HG02763 (cell line): ENCODE measurements at regions not wholly inside any gene's neighbourhood (a gene's known extent, or its start where the extent isn't known, plus 50 kb on each side); places are given as distances from the start of the nearest gene placed in this dataset.
"Not testable (repeated sequence)": the region's sequence is repeated elsewhere in the genome, so short reads cannot be mapped to it uniquely, and the experiment has no call there.

Source experiments
- ATAC-seq: cut with Tn5 transposase; IDR thresholded peaks from one replicate; pipeline ENCODE4 v1.9.1; 2021; ENCODE audit warnings: mild to moderate bottlenecking, moderate library complexity; ENCODE audit not compliant: unreplicated experiment

- ATAC-seq = no peak
Measured at GRCh38 chr10:117781216-117781831, 238.8 kb downstream of the EMX2 start.

DNA sequence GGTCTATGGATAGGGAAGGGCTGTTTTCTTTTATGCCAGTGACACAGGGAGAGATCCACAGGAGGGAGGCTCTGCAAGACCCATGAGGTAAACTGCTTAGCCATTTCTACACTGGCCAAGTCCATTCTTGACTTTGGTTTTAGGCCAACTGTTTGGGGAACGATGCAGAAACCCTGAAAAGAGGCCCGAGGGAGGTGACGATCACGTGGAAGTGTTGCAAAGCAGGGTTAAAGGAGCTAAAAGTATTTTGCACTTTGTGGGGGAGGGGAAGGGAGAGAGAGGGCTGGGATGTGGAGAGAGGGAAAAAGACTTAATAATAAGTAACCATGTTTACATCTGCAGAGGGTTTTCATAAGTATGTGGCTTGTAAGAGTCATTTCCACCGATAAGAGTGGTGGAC is 239.7 kb downstream of the EMX2 start:
- no peak for ATAC-seq

- no peak for ATAC-seq
Measured at GRCh38 chr10:117783698-117784395, 241.3 kb downstream of the EMX2 start.

GRCh38 chr10:117784776-117785175 is 242.2 kb downstream of the EMX2 start:
- ATAC-seq = no peak

DNA sequence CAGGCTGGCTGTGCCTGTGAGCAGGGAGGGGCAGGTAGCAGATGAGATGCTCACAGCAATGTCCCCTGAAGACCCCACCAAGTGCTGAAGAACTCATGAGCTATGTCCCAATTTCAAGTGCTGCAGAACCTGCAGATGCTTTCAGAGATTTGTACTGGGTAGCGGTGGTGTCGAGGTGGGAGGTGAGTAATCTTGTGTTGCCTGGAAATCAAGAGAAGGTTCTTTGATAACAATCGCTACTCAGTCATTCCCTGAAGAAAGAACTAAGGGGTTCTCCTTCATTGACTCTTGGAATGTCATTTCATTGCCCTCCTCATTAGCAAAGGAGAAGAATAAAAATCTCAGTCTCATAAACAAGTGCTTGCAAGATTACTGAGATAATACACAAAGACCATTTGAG is 246.4 kb downstream of the EMX2 start:
- ATAC-seq = no peak

DNA sequence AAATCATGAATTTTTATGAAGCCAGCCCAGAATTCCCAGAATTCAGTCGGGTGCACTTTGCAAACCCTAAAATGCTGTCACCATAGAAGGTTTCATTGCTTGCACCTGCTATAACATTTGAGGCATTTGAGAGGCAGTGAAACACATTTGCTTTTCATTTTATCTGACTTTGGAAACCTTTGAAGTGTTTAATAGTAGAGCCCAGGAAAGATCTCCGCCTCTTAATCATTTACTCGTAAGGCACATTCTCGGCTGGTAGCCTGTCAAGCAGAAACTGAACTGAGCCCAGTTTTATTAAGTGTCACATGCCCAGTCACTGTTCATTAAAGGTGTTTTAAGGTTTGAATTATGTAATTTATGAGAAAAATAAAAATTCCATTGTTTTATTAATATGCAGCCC is 247.6 kb downstream of the EMX2 start:
- ATAC-seq = no peak

GRCh38 chr10:117790621-117791020 is 248.1 kb downstream of the EMX2 start:
- no peak for ATAC-seq

DNA sequence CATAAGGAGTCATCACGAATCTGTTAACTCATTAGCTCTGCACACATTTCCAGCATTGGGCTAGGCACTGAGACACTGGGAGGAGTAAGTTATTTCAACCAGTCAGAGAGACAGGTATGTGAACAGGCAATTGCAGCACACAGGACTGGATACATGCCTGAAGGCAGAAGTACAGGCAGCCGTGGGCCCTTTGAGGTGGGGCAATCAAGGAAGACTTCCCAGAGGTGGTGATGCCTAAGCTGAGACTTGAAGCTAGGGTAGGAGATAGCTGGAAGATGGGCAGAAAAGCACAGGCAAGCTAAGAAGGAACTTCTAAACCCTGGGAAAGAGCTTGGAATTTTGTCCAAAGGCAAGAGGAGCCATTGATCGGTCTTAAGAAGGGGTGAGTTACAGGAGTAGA is 249.7 kb downstream of the EMX2 start:
- ATAC-seq = no peak

GRCh38 chr10:117796130-117796745 is 250.5 kb downstream of the RAB11FIP2 start:
- ATAC-seq = no peak

DNA sequence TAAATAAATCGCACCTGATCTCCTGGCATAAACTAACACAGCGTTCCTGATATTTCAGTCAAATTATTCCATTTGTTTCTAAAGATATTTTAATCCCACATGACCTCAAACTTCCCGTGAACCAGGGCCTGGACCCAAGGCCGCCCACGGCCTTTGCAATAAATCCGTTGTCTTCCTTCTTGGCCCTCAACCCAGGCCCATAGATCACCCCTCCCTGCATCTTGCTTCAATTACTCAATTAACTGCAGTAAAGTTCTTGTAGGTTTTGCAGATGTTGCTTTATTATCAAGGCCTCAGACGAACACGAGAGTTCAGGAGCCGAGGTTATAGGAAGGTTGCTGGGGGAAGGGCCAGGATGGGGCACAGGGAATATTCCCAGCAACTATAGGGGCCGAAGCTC is 249.4 kb downstream of the RAB11FIP2 start:
- ATAC-seq = no peak

GRCh38 chr10:117801691-117802090 is 245.1 kb downstream of the RAB11FIP2 start:
- ATAC-seq = no peak

DNA sequence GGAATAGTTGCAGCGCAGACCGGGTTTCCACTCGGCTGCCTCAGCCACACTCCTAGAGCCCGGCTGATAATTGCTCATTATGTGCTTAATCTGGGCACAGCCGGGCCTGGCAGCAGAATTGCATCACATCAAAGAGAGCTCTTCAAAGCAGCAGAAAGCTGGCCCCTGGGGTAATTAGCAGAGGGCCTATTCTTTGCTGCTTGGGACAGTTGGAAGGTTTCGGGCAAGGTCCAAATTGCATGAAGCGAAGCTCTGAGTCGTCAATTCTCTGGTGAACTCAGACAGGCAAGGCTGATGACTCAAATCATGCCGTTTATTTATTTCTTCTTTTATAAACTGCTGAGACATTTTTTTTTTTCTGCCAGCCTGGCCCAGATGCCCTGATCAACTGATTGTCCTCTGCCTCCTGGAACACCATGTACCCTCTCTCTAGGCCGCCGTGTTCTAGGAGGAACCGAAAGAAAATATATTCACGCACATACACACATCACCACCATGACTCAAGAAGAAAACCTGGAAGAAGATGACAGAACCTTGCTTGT is 242.2 kb downstream of the RAB11FIP2 start:
- no peak for ATAC-seq

DNA sequence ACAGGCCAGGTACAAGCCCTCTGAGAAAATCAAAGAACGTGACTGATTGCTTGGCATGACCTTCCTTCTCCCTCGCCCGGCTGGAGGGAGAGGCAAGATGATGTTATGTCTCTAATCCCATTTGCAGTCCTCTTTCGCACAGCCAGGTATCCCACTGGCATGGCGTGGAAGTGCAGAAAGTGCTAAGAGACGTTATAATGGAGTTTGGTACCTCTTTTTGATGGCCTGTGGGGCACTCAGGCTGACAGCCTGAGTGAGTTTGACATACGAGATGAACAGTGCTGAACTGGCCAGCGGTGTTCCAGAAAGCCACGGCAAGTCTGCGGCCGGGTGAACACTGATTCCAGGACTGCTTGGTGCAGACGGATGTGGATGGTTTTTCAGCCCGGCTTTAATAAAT is 241.6 kb downstream of the RAB11FIP2 start:
- ATAC-seq = no peak

DNA sequence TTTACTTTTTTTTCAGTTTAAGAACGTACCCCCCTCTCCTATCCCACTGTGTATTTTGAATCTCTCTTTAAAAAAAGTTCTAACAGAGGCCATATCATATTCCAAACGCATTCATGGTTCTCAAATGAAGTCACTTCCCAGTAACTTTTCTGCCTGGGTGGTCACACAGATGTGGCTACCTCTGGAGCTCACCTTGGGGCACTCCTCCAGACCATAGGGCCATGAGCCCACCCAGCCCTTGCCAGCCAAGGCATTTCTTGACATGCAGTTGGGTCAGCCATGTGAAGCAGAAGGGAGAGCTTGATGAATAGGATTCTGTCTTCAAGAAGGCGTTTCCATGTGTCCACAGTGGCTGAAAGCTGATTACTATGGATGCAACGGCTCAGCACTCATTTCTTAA is 239.3 kb downstream of the RAB11FIP2 start:
- ATAC-seq = no peak

DNA sequence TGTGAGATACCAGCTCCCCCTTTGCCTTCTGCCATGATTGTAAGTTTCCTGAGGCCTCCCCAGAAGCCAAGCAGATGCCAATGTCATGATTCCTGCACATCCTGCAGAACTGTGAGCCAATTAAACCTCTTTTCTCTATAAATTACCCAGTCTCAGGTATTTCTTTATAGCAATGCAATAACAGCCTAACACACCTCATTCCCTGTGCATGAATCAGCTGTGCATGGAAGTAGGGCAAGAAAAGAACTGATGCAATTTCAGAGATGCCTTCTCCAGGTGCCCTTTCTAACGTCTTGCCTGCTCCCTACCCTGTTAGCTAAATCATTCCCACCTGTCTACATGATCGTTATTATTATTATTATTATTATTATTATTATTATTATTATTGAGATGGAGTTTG is 230.9 kb downstream of the RAB11FIP2 start:
- not testable (repeated sequence) for ATAC-seq

DNA sequence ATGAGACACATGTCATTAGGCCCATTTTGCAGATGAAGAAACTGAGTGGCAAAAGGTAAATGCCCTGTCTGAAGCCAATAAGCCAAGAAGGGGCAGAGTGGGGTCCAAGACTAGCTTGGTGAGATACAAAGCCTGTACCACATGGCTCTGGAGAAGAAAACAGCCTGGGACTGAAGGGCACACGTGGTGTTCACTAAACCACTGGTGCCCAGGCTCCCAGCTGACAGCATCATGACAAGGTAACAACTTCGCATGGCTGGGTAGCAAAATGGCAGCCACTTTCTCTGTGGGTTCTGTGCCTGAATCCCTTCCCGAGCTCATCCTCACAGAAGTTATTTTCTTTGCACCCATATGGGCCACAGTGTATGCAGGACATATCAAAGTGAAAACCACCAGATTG is 229.6 kb downstream of the RAB11FIP2 start:
- no peak for ATAC-seq

DNA sequence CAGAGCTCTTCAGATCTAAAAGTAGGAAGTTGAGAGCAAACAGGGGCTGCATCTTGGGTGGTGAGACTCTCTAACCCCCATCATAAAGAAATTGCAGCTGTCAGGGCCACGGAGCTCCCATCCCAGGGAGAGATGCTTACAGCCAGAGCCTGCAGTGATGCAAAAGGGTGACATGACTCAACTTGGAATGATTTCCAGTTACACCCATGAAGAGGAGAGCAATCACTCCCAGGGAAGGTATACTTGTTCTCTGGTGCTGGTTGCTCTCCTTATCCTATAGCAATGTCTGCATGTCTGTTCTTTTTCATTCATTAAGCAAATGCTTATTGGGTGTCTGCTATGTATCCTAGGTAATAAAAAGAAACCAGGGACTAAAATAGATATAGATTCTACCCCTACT is 228.0 kb downstream of the RAB11FIP2 start:
- ATAC-seq = no peak

GRCh38 chr10:117819304-117819703 is 227.4 kb downstream of the RAB11FIP2 start:
- ATAC-seq = no peak

DNA sequence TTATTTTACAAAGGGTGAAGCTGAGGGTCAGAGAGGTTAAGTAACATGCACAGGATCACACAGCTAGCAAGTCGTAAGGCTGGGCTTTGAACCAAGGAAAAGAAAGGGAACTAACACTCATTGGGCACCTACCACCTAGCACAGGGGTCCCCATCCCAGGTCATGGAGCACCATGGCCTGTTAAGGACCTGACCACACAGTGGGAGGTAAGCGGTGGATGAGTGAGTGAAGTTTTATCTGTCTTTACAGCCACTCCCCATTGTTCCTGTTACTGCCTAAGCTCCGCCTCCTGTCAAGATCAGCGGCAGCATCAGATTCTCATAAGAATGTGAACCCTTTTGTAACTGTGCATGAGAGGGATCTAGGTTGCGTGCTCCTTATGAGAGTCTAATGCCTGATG is 222.8 kb downstream of the RAB11FIP2 start:
- no peak for ATAC-seq

GRCh38 chr10:117830205-117830604 is 216.5 kb downstream of the RAB11FIP2 start:
- no peak for ATAC-seq

- ATAC-seq = no peak
Measured at GRCh38 chr10:117830787-117831212, 215.9 kb downstream of the RAB11FIP2 start.
